SK-N-SH treated with all-trans-retinoic acid at 6 μM for 48 hours (cell line): ENCODE measurements at regions not wholly inside any gene's neighbourhood (a gene's known extent, or its start where the extent isn't known, plus 50 kb on each side); places are given as distances from the start of the nearest gene placed in this dataset.

Experiments used
- ATAC-seq: fragments of 200-7000 bp; cut with Tn5 transposase; 3 replicates; pipeline ENCODE4 v1.9.1; 2020; ENCODE audit warnings: mild to moderate bottlenecking, moderate library complexity
- BACH2 ChIP-seq: fragments of 250-450 bp; sonication (Bioruptor Pico); IDR thresholded peaks from 2 replicates; pipeline ENCODE4 v1.9.0; 2021; ENCODE audit warnings: mild to moderate bottlenecking, borderline replicate concordance
- CREB5 ChIP-seq: fragments of 250-450 bp; sonication (Bioruptor Pico); IDR thresholded peaks from 2 replicates; pipeline ENCODE4 v1.5.1; 2020; ENCODE audit warnings: low read depth, mild to moderate bottlenecking, moderate library complexity
- CSDC2 ChIP-seq: fragments of 250-450 bp; sonication (Bioruptor Pico); IDR thresholded peaks from 2 replicates; pipeline ENCODE4 v1.5.0; 2020; ENCODE audit warnings: mild to moderate bottlenecking, moderate library complexity
- CSRNP3 ChIP-seq: fragments of 250-450 bp; sonication (Bioruptor Pico); IDR thresholded peaks from 2 replicates; pipeline ENCODE4 v1.5.1; 2021; ENCODE audit warnings: mild to moderate bottlenecking, moderate library complexity
- ESRRG ChIP-seq: fragments of 250-450 bp; sonication (Bioruptor Pico); IDR thresholded peaks from 2 replicates; pipeline ENCODE4 v1.6.1; 2021; ENCODE audit warnings: mild to moderate bottlenecking
- GLIS3 ChIP-seq: fragments of 250-450 bp; sonication (Bioruptor Pico); IDR thresholded peaks from 2 replicates; pipeline ENCODE4 v1.5.0; 2020; ENCODE audit warnings: mild to moderate bottlenecking, moderate library complexity
- ISL1 ChIP-seq: fragments of 250-450 bp; sonication (Bioruptor Pico); IDR thresholded peaks from 2 replicates; pipeline ENCODE4 v2.1.2; 2022; ENCODE audit warnings: mild to moderate bottlenecking, moderate library complexity
- OSR1 ChIP-seq: fragments of 250-450 bp; sonication (Bioruptor Pico); IDR thresholded peaks from 2 replicates; pipeline ENCODE4 v1.8.0; 2022; ENCODE audit warnings: moderate library complexity, mild to moderate bottlenecking, inconsistent platforms
- PATZ1 ChIP-seq: fragments of 250-450 bp; sonication (Bioruptor Pico); IDR thresholded peaks from 2 replicates; pipeline ENCODE4 v1.8.0; 2020; ENCODE audit warnings: mild to moderate bottlenecking, moderate library complexity, borderline replicate concordance
- POU6F1 ChIP-seq: fragments of 250-450 bp; sonication (Bioruptor Pico); IDR thresholded peaks from 2 replicates; pipeline ENCODE4 v1.8.0; 2021; ENCODE audit warnings: low read depth, mild to moderate bottlenecking, moderate library complexity, borderline replicate concordance
- PPARA ChIP-seq: fragments of 250-450 bp; sonication (Bioruptor Pico); IDR thresholded peaks from 2 replicates; pipeline ENCODE4 v1.5.0; 2020; ENCODE audit warnings: mild to moderate bottlenecking, borderline replicate concordance
- RARB ChIP-seq: fragments of 250-450 bp; sonication (Bioruptor Pico); IDR thresholded peaks from 2 replicates; pipeline ENCODE4 v1.8.0; 2021; ENCODE audit warnings: mild to moderate bottlenecking, moderate library complexity
- SNAI2 ChIP-seq: fragments of 250-450 bp; sonication (Bioruptor Pico); IDR thresholded peaks from 2 replicates; pipeline ENCODE4 v1.5.0; 2020; ENCODE audit warnings: mild to moderate bottlenecking, moderate library complexity
- TCF4 ChIP-seq: fragments of 250-450 bp; sonication (Bioruptor Pico); IDR thresholded peaks from 2 replicates; pipeline ENCODE4 v1.8.0; 2021; ENCODE audit warnings: mild to moderate bottlenecking, moderate library complexity, borderline replicate concordance
- TOX ChIP-seq: fragments of 250-450 bp; sonication (Bioruptor Pico); IDR thresholded peaks from 2 replicates; pipeline ENCODE4 v1.8.0; 2021; ENCODE audit warnings: mild to moderate bottlenecking, moderate library complexity, borderline replicate concordance
- TSHZ2 ChIP-seq: fragments of 250-450 bp; sonication (Bioruptor Pico); IDR thresholded peaks from 2 replicates; pipeline ENCODE4 v1.5.0; 2020; ENCODE audit warnings: mild to moderate bottlenecking, moderate library complexity
- ZFP3 ChIP-seq: fragments of 250-450 bp; sonication (Bioruptor Pico); IDR thresholded peaks from 2 replicates; pipeline ENCODE4 v1.5.0; 2020; ENCODE audit warnings: mild to moderate bottlenecking, moderate library complexity
- ZFP30 ChIP-seq: fragments of 450-650 bp; formaldehyde crosslinking; IDR thresholded peaks from 2 replicates; pipeline ENCODE4 v1.5.0; 2022; ENCODE audit warnings: mild to moderate bottlenecking, moderate library complexity
- ZNF565 ChIP-seq: fragments of 450-650 bp; formaldehyde crosslinking; conservative IDR thresholded peaks from 2 replicates; pipeline ENCODE4 v1.5.0; 2020; ENCODE audit warnings: low read depth, mild to moderate bottlenecking, moderate library complexity
- ZNF70 ChIP-seq: fragments of 450-650 bp; formaldehyde crosslinking; IDR thresholded peaks from 2 replicates; pipeline ENCODE4 v1.5.0; 2020; ENCODE audit warnings: mild to moderate bottlenecking, moderate library complexity
- ZNF8 ChIP-seq: fragments of 450-650 bp; formaldehyde crosslinking; IDR thresholded peaks from 2 replicates; pipeline ENCODE4 v1.5.0; 2020; ENCODE audit warnings: mild to moderate bottlenecking, moderate library complexity

- ATAC-seq = no peak
- no peak for TF ChIP-seq CSDC2 (CRISPR knock-in tag)
- TF ChIP-seq POU6F1 (CRISPR knock-in tag) = no peak
- TF ChIP-seq CSRNP3 (CRISPR knock-in tag) = no peak
- TF ChIP-seq GLIS3 (CRISPR knock-in tag) = no peak
- TF ChIP-seq ZNF8 (CRISPR knock-in tag) = no peak
- TF ChIP-seq ZNF565 (CRISPR knock-in tag) = no peak
- no peak for TF ChIP-seq TOX (CRISPR knock-in tag)
- TF ChIP-seq ESRRG (CRISPR knock-in tag) = no peak
- no peak for TF ChIP-seq TSHZ2
- TF ChIP-seq ISL1 (CRISPR knock-in tag) = no peak
- TF ChIP-seq PATZ1 = no peak
- no peak for TF ChIP-seq PPARA (CRISPR knock-in tag)
- no peak for TF ChIP-seq ZFP30
- TF ChIP-seq ZNF70 = no peak
- no peak for TF ChIP-seq BACH2 (CRISPR knock-in tag)
- no peak for TF ChIP-seq ZFP3
Observed at GRCh38 chr18:45284174-45284573, 331.1 kb upstream of the SLC14A2 start.

- TF ChIP-seq ZFP3 = no peak
- TF ChIP-seq OSR1 = no peak
- no peak for TF ChIP-seq RARB (CRISPR knock-in tag)
- TF ChIP-seq ZFP30 = no peak
- TF ChIP-seq TOX (CRISPR knock-in tag) = no peak
- TF ChIP-seq TSHZ2 = no peak
- no peak for TF ChIP-seq BACH2 (CRISPR knock-in tag)
- TF ChIP-seq CSDC2 (CRISPR knock-in tag) = no peak
- TF ChIP-seq CSRNP3 (CRISPR knock-in tag) = no peak
- TF ChIP-seq ZNF8 (CRISPR knock-in tag) = no peak
- TF ChIP-seq PPARA (CRISPR knock-in tag) = no peak
- TF ChIP-seq SNAI2 (CRISPR knock-in tag) = no peak
- no peak for TF ChIP-seq CREB5 (CRISPR knock-in tag)
- no peak for TF ChIP-seq ESRRG (CRISPR knock-in tag)
- no peak for TF ChIP-seq TCF4 (CRISPR knock-in tag)
- TF ChIP-seq ZNF70 = no peak
- TF ChIP-seq GLIS3 (CRISPR knock-in tag) = no peak
- no peak for TF ChIP-seq PATZ1
- ATAC-seq = no peak
Observed at GRCh38 chr18:45284851-45285250, 330.4 kb upstream of the SLC14A2 start.
